ENCODE measurements at regions not wholly inside any gene's neighbourhood (a gene's known extent, or its start where the extent isn't known, plus 50 kb on each side); places are given as distances from the start of the nearest gene placed in this dataset.
A peak's percentile ranks its signal among the peaks of the same experiment; 100 is the strongest.

GRCh38 chr4:123325241-123325681 lies 71.3 kb upstream of the SPRY1 start:
- DNase-seq (ENCODE audit: low spot score), result peak; percentile 59
- no peak for TF ChIP-seq CTCF (IDR thresholded peaks at IDR 0.05; ENCODE audit: extremely low read depth, missing control alignments)

DNA sequence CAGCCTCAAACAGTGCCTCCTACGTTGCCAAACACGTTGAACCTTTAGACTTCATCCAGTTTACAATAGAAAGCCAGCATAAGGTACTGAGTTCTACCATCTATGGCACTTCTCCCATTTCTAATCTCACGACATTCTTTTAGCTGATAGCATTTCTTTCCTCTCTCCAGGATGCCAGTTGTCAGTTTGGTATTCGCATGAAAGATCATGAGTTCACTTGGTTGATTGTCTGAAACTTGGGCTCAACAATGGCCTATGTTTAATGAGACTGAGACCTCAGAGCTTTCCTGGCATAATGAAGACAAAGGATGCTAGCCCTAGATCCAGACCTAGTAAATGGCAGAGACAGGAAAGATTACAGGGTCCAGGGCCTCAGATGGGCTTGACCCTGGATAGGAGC lies 69.2 kb upstream of the SPRY1 start:
- no peak for TF ChIP-seq CTCF (IDR thresholded peaks at IDR 0.05; ENCODE audit: extremely low read depth, missing control alignments)
- no peak for DNase-seq (ENCODE audit: low spot score)

DNA sequence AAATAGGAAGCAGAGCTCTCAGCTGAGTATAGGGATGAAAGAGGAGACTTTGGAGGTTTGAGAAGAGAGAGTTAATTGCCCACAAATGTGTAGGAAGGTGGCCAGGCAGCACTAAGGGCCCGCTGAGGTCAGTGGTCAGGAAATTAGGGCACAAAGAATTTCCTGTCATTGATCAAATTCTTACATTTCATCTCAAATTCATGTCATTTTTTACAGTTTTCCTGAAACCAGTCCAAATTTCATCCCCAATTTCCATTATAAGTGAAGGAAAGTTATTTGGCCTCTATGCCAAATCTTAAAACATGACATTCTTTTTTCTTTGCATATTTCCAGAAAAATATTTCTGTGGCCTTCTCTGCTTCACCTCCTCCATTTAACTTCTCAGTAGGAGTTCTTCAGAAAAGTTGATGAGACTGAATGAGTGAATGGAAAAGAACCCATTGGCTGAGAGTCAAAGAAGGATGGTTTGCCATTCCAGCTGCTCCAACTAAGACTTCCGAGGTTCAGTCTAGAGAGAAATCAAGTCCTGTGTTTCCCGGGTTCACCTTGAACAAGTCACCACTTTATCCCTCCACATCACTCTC lies 68.7 kb upstream of the SPRY1 start:
- no peak for TF ChIP-seq CTCF (IDR thresholded peaks at IDR 0.05; ENCODE audit: extremely low read depth, missing control alignments)
- DNase-seq (ENCODE audit: low spot score), result no peak

- no peak for DNase-seq (ENCODE audit: low spot score)
- no peak for TF ChIP-seq CTCF (IDR thresholded peaks at IDR 0.05; ENCODE audit: extremely low read depth, missing control alignments)
These were observed 57.9 kb upstream of the SPRY1 start for GRCh38 chr4:123338715-123339114.

GRCh38 chr4:123339507-123340380 lies 56.9 kb upstream of the SPRY1 start:
- DNase-seq (ENCODE audit: low spot score), result no peak
- no peak for TF ChIP-seq CTCF (IDR thresholded peaks at IDR 0.05; ENCODE audit: extremely low read depth, missing control alignments)

GRCh38 chr4:123340381-123340701 lies 56.3 kb upstream of the SPRY1 start:
- DNase-seq (ENCODE audit: low spot score), result no peak

More at GRCh38 chr4:123340381-123340701, 56.3 kb upstream of the SPRY1 start:
- no peak for TF ChIP-seq CTCF (IDR thresholded peaks at IDR 0.05; ENCODE audit: extremely low read depth, missing control alignments)

Measured in GM20000 (cell line).